ENCODE measurements at regions not wholly inside any gene's neighbourhood (a gene's known extent, or its start where the extent isn't known, plus 50 kb on each side); places are given as distances from the start of the nearest gene placed in this dataset.

- H3K4me1 ChIP-seq (ENCODE audit: control insufficient read depth in 1 of 2, insufficient read depth in 2 of 2, low read depth in 1 of 2, low read length in 1 of 2) = no peaks in the 10 kb centered on the region
- no peaks in the 10 kb centered on the region for H3K9me2 ChIP-seq
- no peak overlapping the region for H3K27ac ChIP-seq (ENCODE audit: low read depth in 2 of 2, low read length in 1 of 2)
- no peaks in the 10 kb centered on the region for H3K79me2 ChIP-seq (ENCODE audit: insufficient read depth)
- H3F3A ChIP-seq (replicated peaks; ENCODE audit: insufficient read depth) = no peaks in the 10 kb centered on the region
- peaks cover 4% of the 10 kb centered on the region; the same call in 1 of the 2 replicates for H3K9me3 ChIP-seq
- POLR2A ChIA-PET = no interaction called here
- H2AFZ ChIP-seq (ENCODE audit: low read depth) = no peak overlapping the region
- TF ChIP-seq GABPA (IDR thresholded peaks at IDR 0.05; ENCODE audit: low read depth) (no peak), USF2 (IDR thresholded peaks at IDR 0.05; ENCODE audit: borderline replicate concordance, low read depth, low read length) (no peak), SMC3 (IDR thresholded peaks at IDR 0.05; ENCODE audit: low read depth, low read length) (no peak), MXI1 (IDR thresholded peaks at IDR 0.05; ENCODE audit: low read depth, low read length) (no peak), PBX3 (IDR thresholded peaks at IDR 0.05) (no peak), TAF1 (IDR thresholded peaks at IDR 0.05; ENCODE audit: borderline replicate concordance, low read depth, low read length) (no peak), FOSL2 (IDR thresholded peaks at IDR 0.05; ENCODE audit: borderline replicate concordance, low read depth) (no peak), FOXM1 (IDR thresholded peaks at IDR 0.05; ENCODE audit: low read depth) (no peak), CTCF (IDR thresholded peaks at IDR 0.05) (no peak), RCOR1 (IDR thresholded peaks at IDR 0.05; ENCODE audit: low read length) (no peak), EZH2phosphoT487 (IDR thresholded peaks at IDR 0.05; ENCODE audit: borderline replicate concordance, low read depth) (no peak)
- no peak overlapping the region for H3K4me3 ChIP-seq (ENCODE audit: low read depth in 2 of 2, low read length in 1 of 2)
- H3K27me3 ChIP-seq (ENCODE audit: insufficient read depth) = no peaks in the 10 kb centered on the region
- no peak overlapping the region for H3K9ac ChIP-seq
- H4K20me1 ChIP-seq (ENCODE audit: insufficient read depth) = no peaks in the 10 kb centered on the region
- CTCF ChIA-PET = no interaction called here
- no peak for DNase-seq
- no peak overlapping the region for H3K4me2 ChIP-seq
- H3K36me3 ChIP-seq (replicated peaks in 1 of 2; ENCODE audit: control insufficient read depth in 1 of 2, insufficient read depth in 2 of 2, low read length in 1 of 2) = no peaks in the 10 kb centered on the region
Measured at GRCh38 chr3:1594940-1595339, 502.1 kb downstream of the CNTN6 start.

- H3K9me2 ChIP-seq = no peaks in the 10 kb centered on the region
- H3K27me3 ChIP-seq (ENCODE audit: insufficient read depth) = no peaks in the 10 kb centered on the region
- ChIA-PET POLR2A (no interaction called here), CTCF (no interaction called here)
- 33% methylated on average over 8 of the region's 8 CpGs for WGBS (ENCODE audit: low lambda C conversion rate)
- H3K27ac ChIP-seq (ENCODE audit: low read depth in 2 of 2, low read length in 1 of 2) = no peak overlapping the region
- no peak overlapping the region for H2AFZ ChIP-seq (ENCODE audit: low read depth)
- no peaks in the 10 kb centered on the region for H4K20me1 ChIP-seq (ENCODE audit: insufficient read depth)
- H3K9me3 ChIP-seq = peaks cover 4% of the 10 kb centered on the region; the same call in 1 of the 2 replicates
- H3K4me2 ChIP-seq = no peak overlapping the region
- H3K79me2 ChIP-seq (ENCODE audit: insufficient read depth) = no peaks in the 10 kb centered on the region
- H3F3A ChIP-seq (replicated peaks; ENCODE audit: insufficient read depth) = no peaks in the 10 kb centered on the region
- no peaks in the 10 kb centered on the region for H3K36me3 ChIP-seq (replicated peaks in 1 of 2; ENCODE audit: control insufficient read depth in 1 of 2, insufficient read depth in 2 of 2, low read length in 1 of 2)
- no peak overlapping the region for H3K4me3 ChIP-seq (ENCODE audit: low read depth in 2 of 2, low read length in 1 of 2)
- no peaks in the 10 kb centered on the region for H3K4me1 ChIP-seq (ENCODE audit: control insufficient read depth in 1 of 2, insufficient read depth in 2 of 2, low read depth in 1 of 2, low read length in 1 of 2)
- H3K9ac ChIP-seq = no peak overlapping the region
- no peak for DNase-seq
- TF ChIP-seq MAX (IDR thresholded peaks at IDR 0.05; ENCODE audit: low read depth) (no peak), JUND (IDR thresholded peaks at IDR 0.05) (no peak), PBX3 (IDR thresholded peaks at IDR 0.05) (no peak), REST (IDR thresholded peaks at IDR 0.05; ENCODE audit: low read depth, low read length) (no peak), USF1 (IDR thresholded peaks at IDR 0.05; ENCODE audit: borderline replicate concordance, low read depth) (no peak), RXRA (IDR thresholded peaks at IDR 0.05; ENCODE audit: borderline replicate concordance, low read depth) (no peak), RCOR1 (IDR thresholded peaks at IDR 0.05; ENCODE audit: low read length) (no peak)
Measured at GRCh38 chr3:1600206-1600605, 498.5 kb upstream of the CNTN4 start.
